Left ventricle myocardium inferior (tissue), 1 donor: ENCODE measurements at regions not wholly inside any gene's neighbourhood (a gene's known extent, or its start where the extent isn't known, plus 50 kb on each side); places are given as distances from the start of the nearest gene placed in this dataset.
"Not testable (repeated sequence)": the region's sequence is repeated elsewhere in the genome, so short reads cannot be mapped to it uniquely, and the experiment has no call there.

Source experiments
- DNase-seq: peaks from one replicate; pipeline ENCODE4 v3.0.0-alpha.2; 2020
- H3K27ac ChIP-seq: fragments of 200-600 bp; replicated peaks from 2 replicates; pipeline ENCODE4 v1.8.0; 2021
- H3K27me3 ChIP-seq: fragments of 200-600 bp; 2 replicates; pipeline ENCODE4 v1.8.0; 2021; ENCODE audit warnings: low read depth
- H3K36me3 ChIP-seq: fragments of 200-600 bp; 2 replicates; pipeline ENCODE4 v1.8.0; 2021
- H3K4me1 ChIP-seq: fragments of 200-600 bp; 2 replicates; pipeline ENCODE4 v1.8.0; 2021
- H3K4me3 ChIP-seq: fragments of 200-600 bp; 2 replicates; pipeline ENCODE4 v1.8.0; 2021; ENCODE audit warnings: mild to moderate bottlenecking, moderate library complexity
- H3K9me3 ChIP-seq: fragments of 200-600 bp; replicated peaks from 2 replicates; pipeline ENCODE4 v1.8.0; 2021
- intact Hi-C: fragments of 100-400 bp; cut with micrococcal nuclease; formaldehyde crosslinking; loops from one replicate; pipeline ENCODE4 v1.11.0; 2022
- TF ChIP-seq, protein P1 (sequence below): fragments of 200-600 bp; IDR thresholded peaks from 2 replicates; pipeline ENCODE4 v1.8.0; 2021; ENCODE audit warnings: antibody characterized with exemption, mild to moderate bottlenecking, borderline replicate concordance
- donor health status: DM: no; HTN: yes; CAD: no; lungs with severe emphysema.

DNA sequence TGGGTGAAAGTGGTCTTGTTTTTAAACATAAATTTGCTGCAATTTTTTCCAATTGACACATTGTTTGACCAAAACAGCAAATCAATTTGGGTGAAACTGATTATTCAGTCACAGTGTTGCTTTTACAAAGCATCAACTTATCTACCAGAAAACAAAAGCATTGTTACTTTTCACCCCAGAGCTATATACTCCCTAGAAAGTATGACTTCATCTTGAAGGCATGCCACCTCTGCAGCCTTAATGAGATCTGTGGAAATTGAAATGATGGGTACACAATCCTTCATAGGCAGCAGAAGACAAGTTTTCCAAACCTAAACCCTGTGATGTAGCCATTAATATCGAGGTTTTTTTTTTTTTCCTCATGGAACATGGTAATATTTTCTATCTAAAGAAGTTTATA is 615.9 kb downstream of the CHSY3 start:
- H3K36me3 ChIP-seq = no peaks in the 10 kb centered on the region
- no peaks in the 10 kb centered on the region for H3K4me1 ChIP-seq
- no peak overlapping the region for H3K4me3 ChIP-seq
- H3K27ac ChIP-seq = no peak overlapping the region
- H3K27me3 ChIP-seq = no peaks in the 10 kb centered on the region
- H3K9me3 ChIP-seq = peaks cover 38% of the 10 kb centered on the region
- no peak for DNase-seq
- intact Hi-C loops = no loop called here
- TF ChIP-seq, protein P1, sequence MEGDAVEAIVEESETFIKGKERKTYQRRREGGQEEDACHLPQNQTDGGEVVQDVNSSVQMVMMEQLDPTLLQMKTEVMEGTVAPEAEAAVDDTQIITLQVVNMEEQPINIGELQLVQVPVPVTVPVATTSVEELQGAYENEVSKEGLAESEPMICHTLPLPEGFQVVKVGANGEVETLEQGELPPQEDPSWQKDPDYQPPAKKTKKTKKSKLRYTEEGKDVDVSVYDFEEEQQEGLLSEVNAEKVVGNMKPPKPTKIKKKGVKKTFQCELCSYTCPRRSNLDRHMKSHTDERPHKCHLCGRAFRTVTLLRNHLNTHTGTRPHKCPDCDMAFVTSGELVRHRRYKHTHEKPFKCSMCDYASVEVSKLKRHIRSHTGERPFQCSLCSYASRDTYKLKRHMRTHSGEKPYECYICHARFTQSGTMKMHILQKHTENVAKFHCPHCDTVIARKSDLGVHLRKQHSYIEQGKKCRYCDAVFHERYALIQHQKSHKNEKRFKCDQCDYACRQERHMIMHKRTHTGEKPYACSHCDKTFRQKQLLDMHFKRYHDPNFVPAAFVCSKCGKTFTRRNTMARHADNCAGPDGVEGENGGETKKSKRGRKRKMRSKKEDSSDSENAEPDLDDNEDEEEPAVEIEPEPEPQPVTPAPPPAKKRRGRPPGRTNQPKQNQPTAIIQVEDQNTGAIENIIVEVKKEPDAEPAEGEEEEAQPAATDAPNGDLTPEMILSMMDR = no peak

DNA sequence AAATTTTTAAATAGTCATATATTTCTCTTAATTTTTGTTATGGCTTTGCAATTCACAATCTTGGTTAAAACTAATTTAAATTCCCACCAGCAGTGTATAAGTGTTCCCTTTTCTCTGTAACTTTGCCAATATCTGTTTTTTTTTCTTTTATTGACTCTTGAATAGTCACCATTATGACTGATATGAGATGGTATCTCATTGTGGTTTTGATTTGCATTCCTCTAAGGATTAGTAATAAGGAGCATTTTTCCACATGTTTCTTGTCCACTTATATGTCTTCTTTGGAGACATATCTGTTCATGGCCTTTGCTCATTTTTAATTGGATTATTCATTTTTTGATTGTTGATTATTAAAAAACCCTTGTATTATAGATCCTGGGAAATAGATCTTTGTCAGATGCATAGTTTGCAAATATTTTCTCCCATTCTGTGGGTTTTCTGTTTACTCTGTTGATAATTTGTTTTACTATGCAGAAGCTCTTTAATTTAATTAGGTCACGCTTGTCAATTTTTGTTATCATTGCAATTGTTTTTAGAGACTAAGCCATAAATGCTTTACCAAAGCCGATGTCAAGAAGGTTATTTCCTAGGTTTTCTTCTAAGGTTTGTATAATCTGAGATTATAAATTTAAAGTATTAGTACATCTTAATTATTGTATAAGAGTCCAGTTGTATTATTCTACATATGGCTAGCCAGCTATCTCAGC is 610.9 kb downstream of the CHSY3 start:
- Histone ChIP-seq H3K27me3 (no peaks in the 10 kb centered on the region), H3K9me3 (peaks cover 38% of the 10 kb centered on the region), H3K4me1 (no peaks in the 10 kb centered on the region), H3K27ac (no peak overlapping the region), H3K4me3 (no peak overlapping the region), H3K36me3 (no peaks in the 10 kb centered on the region)
- DNase-seq = no peak
- intact Hi-C loops = no loop called here
- TF ChIP-seq, protein P1 = no peak

DNA sequence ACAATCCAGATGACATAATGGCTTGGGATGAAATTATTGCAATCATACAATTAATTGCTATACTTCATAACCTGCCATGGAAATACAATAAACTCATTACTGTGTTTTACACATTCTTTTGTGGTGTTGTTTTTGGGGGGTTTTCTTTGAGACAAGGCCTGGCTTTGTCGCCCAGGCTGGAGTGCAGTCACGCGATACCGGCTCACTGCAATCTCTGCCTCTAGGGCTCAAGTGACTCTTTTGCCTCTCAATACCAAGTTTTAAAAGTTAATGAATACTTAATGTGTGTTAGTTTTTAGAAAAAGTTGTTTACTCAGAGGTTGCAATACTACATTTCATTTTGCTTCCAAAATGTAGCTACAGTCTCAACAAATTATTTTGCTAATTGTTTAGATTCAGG is 598.4 kb downstream of the CHSY3 start:
- TF ChIP-seq, protein P1 = no peak

DNA sequence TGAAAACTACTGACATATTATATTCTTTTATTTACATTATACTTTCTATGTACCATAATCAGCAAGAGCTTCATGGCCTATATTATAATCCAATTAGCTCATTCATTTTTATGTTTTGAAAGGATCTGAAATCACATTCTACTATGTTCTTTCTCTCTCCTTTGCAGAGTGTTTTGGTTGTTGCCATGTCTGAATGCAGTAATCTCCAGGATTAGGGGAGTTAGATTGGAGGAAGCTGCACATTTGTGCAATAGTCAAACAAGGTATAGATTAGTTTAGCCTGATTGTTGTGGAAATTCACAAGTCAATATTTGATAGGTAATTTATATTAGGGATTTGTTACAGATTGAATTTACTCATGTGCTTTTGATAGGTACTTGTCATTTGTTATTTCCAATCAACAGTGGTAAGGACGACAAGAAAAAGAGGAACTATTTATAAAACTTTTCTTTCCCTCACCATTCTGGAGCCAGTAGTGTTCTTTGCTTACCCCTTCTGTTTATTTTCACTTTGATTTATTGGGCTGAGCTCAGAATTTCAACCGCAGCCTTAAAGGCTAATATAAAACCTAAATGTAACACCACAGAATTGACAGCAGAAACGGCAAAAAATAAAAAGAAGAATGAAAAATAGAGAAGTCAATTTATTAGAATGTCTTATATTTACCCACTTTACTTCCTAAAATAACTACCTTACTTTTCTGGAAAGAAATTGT is 597.0 kb downstream of the CHSY3 start:
- TF ChIP-seq, protein P1 = no peak
- intact Hi-C loops = no loop called here
- no peaks in the 10 kb centered on the region for H3K4me1 ChIP-seq
- H3K27me3 ChIP-seq = no peaks in the 10 kb centered on the region
- H3K36me3 ChIP-seq = no peaks in the 10 kb centered on the region
- no peak overlapping the region for H3K4me3 ChIP-seq
- no peak for DNase-seq
- H3K27ac ChIP-seq = no peak overlapping the region
- H3K9me3 ChIP-seq = peaks cover 39% of the 10 kb centered on the region

More for the DNA sequence above, 598.4 kb downstream of the CHSY3 start:
- intact Hi-C loops = no loop called here
- Histone ChIP-seq H3K9me3 (peaks cover 36% of the 10 kb centered on the region), H3K4me1 (no peaks in the 10 kb centered on the region), H3K4me3 (no peak overlapping the region), H3K27ac (no peak overlapping the region), H3K36me3 (no peaks in the 10 kb centered on the region), H3K27me3 (no peaks in the 10 kb centered on the region)
- no peak for DNase-seq

DNA sequence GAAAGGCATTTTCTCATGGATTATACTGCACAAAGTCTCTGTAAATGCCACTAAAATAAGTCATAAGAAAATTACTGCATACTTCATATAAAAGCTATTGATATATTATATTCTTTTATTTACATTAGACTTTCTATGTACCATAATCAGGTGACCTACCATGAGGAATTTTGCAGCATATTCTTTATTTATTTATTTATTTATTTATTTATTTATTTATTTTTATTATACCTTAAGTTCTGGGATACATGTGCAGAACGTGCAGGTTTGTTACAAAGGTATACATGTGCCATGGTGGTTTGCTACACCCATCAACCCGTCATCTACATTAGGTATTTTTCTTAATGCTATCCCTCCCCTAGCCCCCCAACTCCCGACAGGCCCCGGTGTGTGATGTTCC is 596.2 kb downstream of the CHSY3 start:
- H3K4me1 ChIP-seq, H3K4me3 ChIP-seq, H3K36me3 ChIP-seq, DNase-seq, H3K27ac ChIP-seq, H3K27me3 ChIP-seq, intact Hi-C loops: not testable (repeated sequence)
- H3K9me3 ChIP-seq = peaks cover 47% of the 10 kb centered on the region

DNA sequence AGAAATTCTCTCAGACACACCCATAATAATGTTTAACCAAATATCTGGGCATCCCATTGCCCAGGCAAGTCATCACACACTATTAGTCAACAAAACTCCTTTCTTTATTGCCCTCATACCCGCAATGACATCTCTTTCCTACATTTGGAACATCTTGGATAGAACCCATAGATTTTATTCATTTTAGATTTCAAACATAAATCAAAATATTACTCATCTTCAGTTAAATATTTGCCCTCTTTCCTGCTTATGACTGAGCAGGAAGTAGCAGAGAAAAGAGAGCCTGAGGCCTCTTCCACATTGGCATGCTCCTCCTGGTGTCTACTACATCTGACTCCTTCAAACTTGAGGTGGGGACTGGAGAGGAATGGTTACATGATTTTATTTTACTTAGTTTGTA is 592.0 kb downstream of the CHSY3 start:
- TF ChIP-seq, protein P1 = no peak
- H3K27me3 ChIP-seq = no peaks in the 10 kb centered on the region
- no peak for DNase-seq
- no peaks in the 10 kb centered on the region for H3K36me3 ChIP-seq
- no peak overlapping the region for H3K4me3 ChIP-seq
- intact Hi-C loops = no loop called here
- H3K4me1 ChIP-seq = no peaks in the 10 kb centered on the region
- H3K27ac ChIP-seq = no peak overlapping the region
- H3K9me3 ChIP-seq = peaks cover 60% of the 10 kb centered on the region
